AG09319 (cell line): ENCODE measurements at regions not wholly inside any gene's neighbourhood (a gene's known extent, or its start where the extent isn't known, plus 50 kb on each side); places are given as distances from the start of the nearest gene placed in this dataset.

Source experiments
- DNase-seq: peaks from one replicate; pipeline ENCODE4 v3.0.0-alpha.2; 2010; ENCODE audit warnings: low read depth; ENCODE audit errors: extremely low read depth
- TF ChIP-seq, protein P1 (sequence below): IDR thresholded peaks from 2 replicates; pipeline ENCODE4 v1.5.1; 2011; ENCODE audit warnings: low read depth, mild to moderate bottlenecking, inconsistent platforms, low read length, moderate library complexity

DNA sequence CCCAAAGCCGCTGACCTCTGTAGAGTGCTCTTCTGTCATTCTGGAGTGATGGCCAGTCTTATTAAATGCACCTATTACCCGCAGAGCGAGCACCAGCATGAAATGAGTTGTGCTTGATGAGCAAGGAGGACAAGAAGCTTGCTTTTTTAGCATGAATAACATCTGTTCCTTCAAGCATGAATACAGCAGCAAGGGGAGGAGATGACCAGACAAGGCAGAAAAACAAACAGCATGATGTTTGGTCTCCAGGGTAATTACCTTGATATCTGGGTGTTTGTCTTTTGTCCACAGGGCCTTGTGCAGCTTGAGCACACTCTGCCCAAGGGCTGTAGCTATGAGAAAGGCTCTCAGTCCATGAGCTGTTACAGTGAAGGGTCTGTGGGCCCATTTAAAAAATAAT lies 324.8 kb upstream of the DDX53 start:
- TF ChIP-seq, protein P1, sequence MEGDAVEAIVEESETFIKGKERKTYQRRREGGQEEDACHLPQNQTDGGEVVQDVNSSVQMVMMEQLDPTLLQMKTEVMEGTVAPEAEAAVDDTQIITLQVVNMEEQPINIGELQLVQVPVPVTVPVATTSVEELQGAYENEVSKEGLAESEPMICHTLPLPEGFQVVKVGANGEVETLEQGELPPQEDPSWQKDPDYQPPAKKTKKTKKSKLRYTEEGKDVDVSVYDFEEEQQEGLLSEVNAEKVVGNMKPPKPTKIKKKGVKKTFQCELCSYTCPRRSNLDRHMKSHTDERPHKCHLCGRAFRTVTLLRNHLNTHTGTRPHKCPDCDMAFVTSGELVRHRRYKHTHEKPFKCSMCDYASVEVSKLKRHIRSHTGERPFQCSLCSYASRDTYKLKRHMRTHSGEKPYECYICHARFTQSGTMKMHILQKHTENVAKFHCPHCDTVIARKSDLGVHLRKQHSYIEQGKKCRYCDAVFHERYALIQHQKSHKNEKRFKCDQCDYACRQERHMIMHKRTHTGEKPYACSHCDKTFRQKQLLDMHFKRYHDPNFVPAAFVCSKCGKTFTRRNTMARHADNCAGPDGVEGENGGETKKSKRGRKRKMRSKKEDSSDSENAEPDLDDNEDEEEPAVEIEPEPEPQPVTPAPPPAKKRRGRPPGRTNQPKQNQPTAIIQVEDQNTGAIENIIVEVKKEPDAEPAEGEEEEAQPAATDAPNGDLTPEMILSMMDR, result no peak
- DNase-seq, result no peak

DNA sequence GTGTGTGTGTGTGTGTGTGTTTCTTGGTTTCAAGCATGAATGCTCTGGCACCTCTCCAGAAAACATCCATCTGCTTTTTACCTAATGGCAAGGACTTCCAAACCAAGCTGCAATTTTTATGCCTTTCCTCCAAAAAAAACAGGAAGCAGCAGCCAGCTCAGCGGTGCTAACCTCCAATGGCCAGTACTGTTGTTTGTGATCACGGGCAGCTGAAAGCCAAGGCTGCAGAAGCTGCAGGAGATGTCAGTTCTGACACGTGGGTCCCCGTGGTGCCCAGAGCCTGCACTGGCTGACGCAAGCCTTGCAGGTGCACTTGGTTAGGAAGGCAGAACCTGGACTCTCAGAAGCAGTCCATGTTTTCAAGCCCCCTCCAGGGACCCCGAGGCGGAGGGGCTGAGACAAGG lies 313.6 kb upstream of the DDX53 start:
- peak; percentile 82 for DNase-seq
- TF ChIP-seq, protein P1, result no peak

DNA sequence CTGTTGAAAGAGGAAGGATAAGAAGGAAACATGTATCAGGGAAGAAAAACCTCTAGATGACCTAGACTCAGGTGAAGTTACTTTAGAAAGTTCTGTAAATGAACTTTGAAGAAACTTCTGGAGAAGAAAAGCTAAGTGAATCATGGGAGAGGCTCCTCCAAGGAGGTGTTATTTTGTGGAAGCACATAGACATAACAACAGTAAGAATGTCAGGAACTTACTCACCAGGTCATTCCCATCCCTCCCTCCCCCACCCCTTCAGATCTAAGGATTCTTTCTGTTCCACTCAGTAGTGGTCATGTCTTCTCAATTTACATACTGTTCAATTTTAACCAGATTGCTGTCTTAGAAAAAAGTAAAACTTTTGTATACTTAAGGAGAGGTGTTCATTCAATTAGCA lies 310.5 kb upstream of the DDX53 start:
- no peak for DNase-seq
- TF ChIP-seq, protein P1, result no peak

DNA sequence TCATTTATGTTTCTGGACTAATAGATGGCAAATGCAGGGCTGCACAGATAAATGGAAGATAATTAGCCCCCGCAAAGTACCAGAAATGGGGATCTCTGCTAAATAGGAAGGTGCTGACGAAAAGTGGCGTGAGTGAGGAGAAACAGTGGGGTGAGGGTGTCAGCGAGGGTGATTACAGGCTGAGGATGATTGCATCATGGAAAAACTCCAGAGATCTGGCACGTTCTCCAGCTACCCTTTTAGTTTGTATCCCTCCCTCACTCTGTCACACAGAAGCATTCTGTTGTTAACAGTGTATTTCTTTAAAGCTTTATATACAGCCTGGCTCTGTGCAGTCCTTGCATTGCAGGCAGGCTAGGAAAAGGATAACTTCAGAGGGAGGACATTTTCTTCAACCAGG lies 309.6 kb upstream of the DDX53 start:
- TF ChIP-seq, protein P1, result no peak
- DNase-seq, result no peak

DNA sequence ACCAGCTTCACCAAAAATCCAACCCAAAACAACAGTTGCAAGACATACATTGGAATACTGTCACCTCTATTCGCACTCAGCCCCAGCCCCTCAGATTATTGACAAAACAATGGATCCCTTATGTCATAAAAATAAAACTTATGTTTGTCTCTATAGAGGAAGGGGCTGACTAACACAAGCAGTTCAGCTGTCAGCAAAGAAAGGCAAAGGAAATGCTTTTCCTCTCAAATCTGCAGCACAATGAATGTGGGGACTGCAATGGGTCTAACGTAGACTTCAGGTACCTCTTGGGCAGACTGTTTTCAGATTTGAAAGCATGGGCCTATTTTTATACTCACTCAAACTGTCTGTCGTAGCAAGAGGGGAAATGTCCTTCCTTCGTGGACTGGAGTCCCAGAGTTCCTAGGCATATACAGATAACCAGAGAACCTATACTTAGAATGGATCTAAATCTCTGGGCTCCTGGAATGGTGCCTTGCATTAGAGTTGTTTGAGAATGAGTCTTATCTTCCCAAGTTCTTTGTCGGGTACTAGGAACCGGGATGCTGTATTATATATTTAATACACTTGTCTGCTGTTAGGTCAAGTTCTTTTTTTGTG lies 307.7 kb upstream of the DDX53 start:
- DNase-seq, result no peak
- TF ChIP-seq, protein P1, result no peak

DNA sequence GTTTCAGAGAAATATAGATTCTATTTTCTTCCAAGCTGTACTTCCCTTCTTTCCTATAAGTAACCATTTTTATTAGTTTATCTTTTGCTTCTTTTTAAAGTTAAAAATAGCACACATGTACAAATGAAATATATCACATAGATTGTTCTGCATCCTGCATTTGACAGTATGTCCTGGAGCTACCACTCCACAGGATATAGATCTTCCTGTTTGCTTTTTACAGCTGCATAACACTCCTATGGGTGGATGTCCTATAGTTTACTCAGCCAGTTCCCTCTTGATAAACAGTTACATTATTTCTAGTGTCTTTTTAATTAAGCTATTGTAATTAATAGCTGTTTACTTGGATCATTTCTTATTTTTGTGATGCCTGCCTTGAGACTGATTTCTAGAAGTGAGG lies 301.6 kb upstream of the DDX53 start:
- no peak for DNase-seq
- TF ChIP-seq, protein P1, result no peak

DNA sequence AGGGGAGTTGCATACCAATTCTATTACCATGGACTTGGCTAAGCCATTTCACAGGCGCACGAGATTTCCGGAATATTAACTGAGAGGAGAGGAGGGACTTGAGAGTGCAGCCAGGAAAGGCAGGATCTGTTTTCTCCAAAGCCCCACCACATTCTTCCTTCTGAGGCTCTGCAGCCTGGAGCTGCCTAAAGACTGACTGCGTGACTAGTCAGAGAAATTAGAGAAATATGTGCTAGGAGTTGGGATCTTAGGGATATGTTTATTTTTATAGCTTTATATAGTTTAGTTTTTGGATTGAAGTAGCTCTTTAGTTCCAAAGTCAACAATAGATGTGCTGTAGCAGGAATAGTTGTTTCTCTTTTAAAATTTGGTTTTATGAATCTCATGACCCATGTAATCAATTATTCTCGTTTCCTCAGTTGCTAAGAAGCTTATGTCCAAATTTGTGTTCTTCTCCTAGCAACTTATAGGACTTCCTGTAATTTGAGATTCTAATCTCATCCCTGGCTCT lies 300.1 kb upstream of the DDX53 start:
- peak; percentile 46 for DNase-seq
- TF ChIP-seq, protein P1, result no peak
